Activated CD8-positive, alpha-beta T cell treated with anti-CD3 and anti-CD28 coated beads for 36 hours (primary cell): ENCODE measurements at regions not wholly inside any gene's neighbourhood (a gene's known extent, or its start where the extent isn't known, plus 50 kb on each side); places are given as distances from the start of the nearest gene placed in this dataset.

Experiments
- ATAC-seq: fragments of 200-7000 bp; cut with Tn5 transposase; one replicate; pipeline ENCODE4 v1.10.0; 2021; ENCODE audit warnings: mild to moderate bottlenecking, moderate library complexity
- CTCF ChIA-PET: fragments of 350-600 bp; sonication (Branson Sonifier 250); formaldehyde crosslinking; loops from one replicate; lab custom pipeline; 2021; ENCODE audit warnings: antibody characterized with exemption; lab: Charles Lee
- POLR2A ChIA-PET: fragments of 350-600 bp; sonication (Branson Sonifier 250); formaldehyde crosslinking; loops from one replicate; lab custom pipeline; 2021; ENCODE audit warnings: antibody characterized with exemption; lab: Charles Lee
- DNase-seq: peaks from one replicate; pipeline ENCODE4 v3.0.0-alpha.2; 2020
- H3K27ac Mint-ChIP-seq: one replicate; pipeline ENCODE4 v1.8.0; 2021; ENCODE audit warnings: mild to moderate bottlenecking, mixed read lengths
- H3K27me3 Mint-ChIP-seq: one replicate; pipeline ENCODE4 v1.8.0; 2021; ENCODE audit warnings: mixed read lengths
- H3K36me3 Mint-ChIP-seq: one replicate; pipeline ENCODE4 v1.8.0; 2021; ENCODE audit warnings: low read depth, mixed read lengths
- H3K4me1 Mint-ChIP-seq: one replicate; pipeline ENCODE4 v1.8.0; 2021; ENCODE audit warnings: low read depth, mixed read lengths
- H3K4me3 Mint-ChIP-seq: one replicate; pipeline ENCODE4 v1.8.0; 2021; ENCODE audit warnings: mild to moderate bottlenecking, moderate library complexity, mixed read lengths
- H3K9me3 Mint-ChIP-seq: one replicate; pipeline ENCODE4 v1.8.0; 2021; ENCODE audit warnings: mixed read lengths
- CTCF ChIP-seq: fragments of 200-600 bp; IDR thresholded peaks from one replicate; pipeline ENCODE4 v1.8.0; 2022; ENCODE audit warnings: antibody characterized with exemption, mild to moderate bottlenecking
- intact Hi-C: fragments of 100-400 bp; cut with micrococcal nuclease; formaldehyde crosslinking; loops from one replicate; pipeline ENCODE4 v1.10.0; 2022

- Mint-ChIP-seq H3K4me1 (no peaks in the 10 kb centered on the region), H3K27ac (no peak overlapping the region), H3K4me3 (no peak overlapping the region), H3K9me3 (no peaks in the 10 kb centered on the region), H3K36me3 (no peaks in the 10 kb centered on the region), H3K27me3 (peaks cover 20% of the 10 kb centered on the region)
- ChIA-PET CTCF (no interaction called here), POLR2A (interaction anchor here (0.6 kb wide), 1 partner anchor 341 kb away, joined by 3 read pairs; no protein-coding TSS in a partner anchor)
- TF ChIP-seq CTCF = no peak
- ATAC-seq (no peak), DNase-seq (no peak)
- intact Hi-C loops = no loop called here
Measured at GRCh38 chr15:62889141-62889661, 153.3 kb upstream of the TPM1 start.

- ChIA-PET POLR2A (interaction anchor here (0.6 kb wide), 1 partner anchor 342 kb away, joined by 3 read pairs; no protein-coding TSS in a partner anchor), CTCF (no interaction called here)
- Mint-ChIP-seq H3K4me1 (no peaks in the 10 kb centered on the region), H3K4me3 (no peak overlapping the region), H3K36me3 (no peaks in the 10 kb centered on the region), H3K27me3 (peaks cover 20% of the 10 kb centered on the region), H3K27ac (no peak overlapping the region), H3K9me3 (no peaks in the 10 kb centered on the region)
- intact Hi-C loops = no loop called here
- no peak for TF ChIP-seq CTCF
- DNase-seq = no peak
- no peak for ATAC-seq
Measured at GRCh38 chr15:62889734-62890505, 152.6 kb upstream of the TPM1 start.

GRCh38 chr15:62894322-62895085, 148.0 kb upstream of the TPM1 start:
- DNase-seq (no peak), ATAC-seq (no peak)
- H3K36me3 Mint-ChIP-seq = no peaks in the 10 kb centered on the region
- TF ChIP-seq CTCF = no peak
- no peaks in the 10 kb centered on the region for H3K9me3 Mint-ChIP-seq
- CTCF ChIA-PET = no interaction called here
- no peak overlapping the region for H3K27ac Mint-ChIP-seq
- POLR2A ChIA-PET = no interaction called here
- H3K4me3 Mint-ChIP-seq = no peak overlapping the region
- H3K4me1 Mint-ChIP-seq = no peaks in the 10 kb centered on the region
- peaks cover 7% of the 10 kb centered on the region for H3K27me3 Mint-ChIP-seq
- intact Hi-C loops = no loop called here

- intact Hi-C loops = no loop called here
- H3K27me3 Mint-ChIP-seq = peaks cover 4% of the 10 kb centered on the region
- no peak overlapping the region for H3K4me3 Mint-ChIP-seq
- no peak for TF ChIP-seq CTCF
- ATAC-seq (no peak), DNase-seq (no peak)
- no peaks in the 10 kb centered on the region for H3K4me1 Mint-ChIP-seq
- H3K9me3 Mint-ChIP-seq = no peaks in the 10 kb centered on the region
- ChIA-PET POLR2A (no interaction called here), CTCF (no interaction called here)
- H3K27ac Mint-ChIP-seq = no peak overlapping the region
- no peaks in the 10 kb centered on the region for H3K36me3 Mint-ChIP-seq
Measured at GRCh38 chr15:62895139-62895866, 147.2 kb upstream of the TPM1 start.
